ENCODE measurements at regions not wholly inside any gene's neighbourhood (a gene's known extent, or its start where the extent isn't known, plus 50 kb on each side); places are given as distances from the start of the nearest gene placed in this dataset.

GRCh38 chr13:39233519-39233918 lies 195.3 kb downstream of the NHLRC3 start:
- no peak for DNase-seq (ENCODE audit: low spot score)

- DNase-seq (ENCODE audit: low spot score): no peak
These were observed 206.4 kb downstream of the NHLRC3 start for GRCh38 chr13:39244561-39245230.

- DNase-seq (ENCODE audit: low spot score): no peak
These were observed 207.4 kb downstream of the NHLRC3 start for GRCh38 chr13:39245688-39246087.

DNA sequence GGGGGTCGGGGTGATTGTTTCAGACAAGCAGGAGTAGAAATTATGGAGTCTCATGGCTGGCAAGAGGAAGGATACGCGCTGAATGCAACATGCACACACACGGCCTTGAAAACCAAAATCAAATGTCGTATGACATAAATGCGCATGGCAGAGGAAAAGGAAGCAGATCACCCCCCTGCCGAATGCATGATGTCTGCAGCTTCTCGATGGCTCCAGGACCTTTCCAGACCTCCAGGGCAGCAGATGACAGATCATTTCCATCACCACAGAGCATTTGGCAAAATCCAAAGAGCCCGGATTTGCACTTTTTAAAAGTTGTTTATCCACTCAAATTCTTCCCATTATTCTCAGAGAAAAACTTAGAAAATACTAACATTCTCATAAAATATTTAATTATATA lies 211.7 kb downstream of the NHLRC3 start:
- no peak for DNase-seq (ENCODE audit: low spot score)

GRCh38 chr13:39250440-39250839 lies 212.2 kb downstream of the NHLRC3 start:
- DNase-seq (ENCODE audit: low spot score): no peak

DNA sequence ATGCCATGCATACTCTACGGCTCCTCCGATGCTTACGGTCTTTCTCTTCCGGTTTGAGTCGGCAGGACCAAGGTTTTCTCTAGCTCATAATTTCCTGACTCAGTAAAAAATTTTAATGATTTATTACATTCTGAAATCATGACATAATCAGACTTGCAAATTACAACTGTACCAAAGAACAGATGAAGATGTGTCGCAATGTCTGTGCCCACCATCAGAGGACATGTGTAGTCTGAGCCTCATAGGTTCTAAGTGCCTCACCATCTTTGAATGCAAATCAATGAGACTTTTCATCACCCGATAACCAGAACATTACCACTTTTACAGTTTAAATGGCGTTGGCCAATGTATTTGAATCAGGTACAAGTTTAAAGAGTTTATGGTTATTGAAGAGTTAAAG lies 213.1 kb downstream of the NHLRC3 start:
- no peak for DNase-seq (ENCODE audit: low spot score)

- no peak for DNase-seq (ENCODE audit: low spot score)
These were observed 215.5 kb downstream of the NHLRC3 start for GRCh38 chr13:39253774-39254173.

DNA sequence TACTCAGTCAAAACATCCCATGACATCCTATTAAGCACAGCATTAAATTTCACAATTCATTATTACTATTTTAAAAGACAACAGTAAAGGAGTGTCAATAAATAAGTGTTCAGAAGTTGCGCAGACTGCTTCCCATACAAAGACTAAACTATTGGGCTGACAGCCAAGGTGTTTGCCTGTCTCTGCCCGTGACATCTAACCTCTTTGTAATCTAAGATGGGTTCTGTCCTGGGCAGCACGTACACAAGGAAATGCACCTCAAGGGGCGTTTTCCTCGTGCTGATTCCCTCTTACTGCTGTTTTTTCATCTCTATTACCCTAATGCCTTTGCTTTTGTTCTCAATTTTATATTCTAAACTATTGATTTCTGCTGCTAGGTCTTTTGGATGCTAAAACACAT lies 216.3 kb downstream of the NHLRC3 start:
- no peak for DNase-seq (ENCODE audit: low spot score)

GRCh38 chr13:39257642-39258041 lies 219.4 kb downstream of the NHLRC3 start:
- DNase-seq (ENCODE audit: low spot score): no peak

DNA sequence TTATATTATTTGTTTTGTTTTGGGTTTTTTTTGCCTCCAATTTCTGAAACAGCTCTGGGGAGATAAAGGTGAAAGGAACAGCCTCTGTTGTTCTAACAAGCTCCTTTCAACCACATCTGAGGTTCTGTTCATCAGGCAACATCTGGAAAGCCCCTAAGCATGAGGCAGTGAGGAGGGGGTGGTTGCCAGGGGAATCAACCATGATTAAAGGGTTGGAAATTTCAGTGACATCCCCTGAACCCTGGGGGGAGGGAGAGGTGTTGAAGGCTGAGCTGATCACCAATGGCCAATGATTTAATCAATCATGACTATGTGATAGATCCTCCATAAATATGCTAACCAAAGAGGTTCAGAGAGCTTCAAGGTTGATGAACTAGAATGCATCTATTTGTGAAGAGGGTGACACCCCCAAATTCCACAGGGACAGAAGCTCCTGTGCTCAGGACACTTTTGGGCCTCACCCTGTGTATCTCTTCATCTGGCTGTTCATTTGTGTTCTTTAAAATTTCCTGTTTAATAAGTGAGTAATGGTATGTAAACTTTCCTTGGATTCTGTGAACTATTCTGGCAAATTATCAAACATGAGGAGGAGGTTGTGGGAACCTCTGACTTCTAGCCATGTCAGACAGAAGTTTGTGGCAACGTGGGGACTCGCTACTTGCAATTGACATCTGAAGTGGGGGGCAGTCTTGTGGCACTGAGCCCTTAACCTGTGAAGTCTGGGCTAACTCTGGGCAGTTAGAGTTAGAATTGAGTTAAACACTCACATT lies 221.3 kb downstream of the NHLRC3 start:
- no peak for DNase-seq (ENCODE audit: low spot score)

DNA sequence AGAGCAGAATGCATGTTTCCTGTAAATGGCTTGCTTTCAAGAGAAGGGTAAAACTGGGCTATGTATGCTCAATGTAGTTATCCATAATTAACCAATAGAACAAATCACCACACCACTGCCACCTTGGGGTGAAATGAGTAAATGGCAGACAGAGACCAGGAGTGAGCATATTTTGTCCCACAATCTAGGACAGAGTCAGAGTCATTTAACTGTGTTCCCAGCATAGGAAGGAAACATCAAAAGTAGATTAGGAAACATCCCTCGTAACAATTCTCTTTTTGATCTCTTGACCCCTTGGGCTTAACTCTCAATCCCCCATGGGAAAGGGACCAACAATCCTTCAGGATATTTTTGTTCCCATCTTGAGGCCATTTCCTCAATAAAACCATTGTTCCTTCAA lies 224.8 kb downstream of the NHLRC3 start:
- peak; percentile 6 for DNase-seq (ENCODE audit: low spot score)

DNA sequence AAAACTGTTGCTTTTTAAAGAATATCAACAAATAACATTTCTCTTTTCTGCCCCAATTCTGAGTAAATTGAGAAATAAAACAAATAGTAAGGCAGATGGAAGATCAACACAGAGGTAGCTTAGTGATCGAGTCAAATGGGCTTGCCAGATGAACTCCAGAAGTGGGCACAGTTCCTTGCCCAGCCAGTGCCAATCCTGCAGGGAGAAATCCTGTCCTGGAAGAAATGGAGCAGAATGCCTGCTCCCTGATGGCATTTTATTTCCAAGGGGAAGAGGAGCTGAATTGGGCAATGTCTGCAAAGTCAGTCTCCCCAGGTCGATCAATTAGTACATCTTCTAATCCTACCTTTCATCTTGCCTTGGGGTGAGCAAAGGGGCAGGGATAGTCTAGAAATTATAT lies 225.3 kb downstream of the NHLRC3 start:
- DNase-seq (ENCODE audit: low spot score): no peak

- DNase-seq (ENCODE audit: low spot score): no peak
These were observed 228.2 kb downstream of the NHLRC3 start for GRCh38 chr13:39266426-39266825.

- no peak for DNase-seq (ENCODE audit: low spot score)
These were observed 230.1 kb downstream of the NHLRC3 start for GRCh38 chr13:39268398-39268797.

- no peak for DNase-seq (ENCODE audit: low spot score)
These were observed 230.7 kb downstream of the NHLRC3 start for GRCh38 chr13:39269004-39269403.

DNA sequence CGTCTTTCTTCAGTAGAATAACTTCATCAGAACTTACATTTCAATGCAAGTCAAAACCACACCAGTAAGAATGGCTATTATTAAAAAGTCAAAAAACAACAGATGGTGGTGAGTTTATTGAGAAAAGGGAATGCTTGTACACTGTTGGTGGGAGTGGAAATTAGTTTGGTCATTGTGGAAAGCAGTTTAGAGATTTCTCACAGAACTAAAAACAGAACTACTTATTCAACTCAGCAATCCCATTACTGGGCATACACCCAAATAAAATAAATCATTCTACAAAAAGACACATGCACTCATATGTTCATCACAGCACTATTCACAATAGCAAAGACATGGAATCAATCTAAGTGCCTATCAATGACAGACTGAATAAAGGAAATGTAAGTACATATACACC lies 231.2 kb downstream of the NHLRC3 start:
- no peak for DNase-seq (ENCODE audit: low spot score)

DNA sequence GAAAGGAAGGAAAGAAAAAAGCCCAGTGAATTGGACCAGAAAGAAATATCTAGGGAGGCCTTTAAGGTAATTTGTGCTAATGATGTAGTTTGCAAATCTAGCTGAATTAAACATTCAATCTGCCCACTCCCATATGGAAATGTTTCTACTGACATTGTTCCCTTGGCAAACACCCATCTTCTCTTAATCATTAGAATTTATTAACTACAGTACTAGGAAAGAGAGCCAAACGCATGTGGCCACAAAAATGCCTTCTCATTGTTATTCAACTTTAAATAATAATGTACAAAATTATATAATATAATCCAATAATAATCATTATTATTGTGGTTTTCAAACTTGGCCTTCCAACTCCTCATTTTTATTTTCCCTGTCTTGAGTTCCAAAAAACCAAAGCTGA lies 234.7 kb downstream of the NHLRC3 start:
- DNase-seq (ENCODE audit: low spot score): no peak

DNA sequence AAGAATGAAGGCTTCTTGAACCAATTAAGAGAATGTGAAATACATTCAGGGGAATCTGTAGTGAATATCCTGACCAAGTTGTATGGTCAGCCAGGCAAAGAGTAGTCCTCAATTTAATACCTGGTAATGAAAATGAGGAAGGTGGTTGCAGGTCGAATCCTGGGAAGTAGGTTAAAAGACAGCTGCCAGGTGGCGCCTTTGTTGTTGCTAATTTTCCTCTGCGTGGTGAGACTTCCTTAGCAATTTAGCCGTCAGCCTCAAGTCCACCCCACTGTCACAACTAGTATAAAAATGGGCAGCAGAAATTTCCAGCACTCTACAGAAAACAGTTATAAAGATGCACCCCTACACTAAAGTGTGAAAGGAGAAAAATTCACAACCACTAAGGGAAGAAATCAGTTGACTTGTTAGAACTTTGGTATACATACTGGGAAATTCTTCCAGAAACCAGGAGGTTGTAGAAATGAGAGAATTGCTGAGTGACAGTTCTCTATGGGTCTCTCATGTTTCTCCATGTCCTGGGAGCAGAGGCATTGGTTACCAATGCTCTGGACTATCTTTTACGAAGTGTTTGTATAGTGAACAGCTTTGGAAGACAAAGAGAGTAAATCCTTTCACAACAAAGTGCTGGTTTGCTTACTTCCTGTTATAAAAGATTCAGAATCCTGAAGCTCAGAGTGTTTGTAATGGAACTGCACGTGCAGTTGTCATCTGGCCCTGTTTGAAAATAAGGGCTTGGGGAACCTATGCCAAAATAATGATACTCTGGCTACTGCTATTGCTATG lies 235.9 kb downstream of the NHLRC3 start:
- no peak for DNase-seq (ENCODE audit: low spot score)

DNA sequence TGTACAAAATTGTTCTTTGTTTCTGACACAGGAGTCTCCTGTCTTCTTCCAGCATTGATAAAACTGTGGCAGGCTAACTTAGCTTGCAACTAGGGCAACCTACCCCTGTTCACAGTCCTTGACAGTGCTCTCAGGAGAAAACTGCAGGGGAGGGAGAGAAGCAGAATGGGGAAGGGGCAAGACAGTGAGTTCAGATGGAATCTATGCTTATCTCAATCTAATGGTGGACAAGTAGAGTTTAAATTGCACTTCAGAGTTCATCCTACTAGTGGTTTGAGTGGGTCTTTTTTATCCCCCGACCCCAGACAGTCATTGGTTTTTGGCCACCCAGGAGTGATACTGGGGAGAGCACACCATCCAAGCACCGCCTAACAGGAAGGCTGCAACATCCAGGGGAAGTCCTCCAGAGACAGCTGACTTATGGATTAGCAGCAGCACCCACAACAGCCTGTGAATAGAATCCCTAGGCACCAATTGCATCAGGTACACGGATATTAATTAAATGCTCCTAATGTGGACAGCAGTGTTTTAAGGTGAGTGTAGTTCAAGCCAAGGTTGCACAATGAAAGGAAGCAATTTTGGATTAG lies 236.6 kb downstream of the NHLRC3 start:
- no peak for DNase-seq (ENCODE audit: low spot score)

GRCh38 chr13:39279077-39279476 lies 240.8 kb downstream of the NHLRC3 start:
- no peak for DNase-seq (ENCODE audit: low spot score)

GRCh38 chr13:39281539-39282150 lies 243.4 kb downstream of the NHLRC3 start:
- DNase-seq (ENCODE audit: low spot score): no peak

- no peak for DNase-seq (ENCODE audit: low spot score)
These were observed 244.2 kb downstream of the NHLRC3 start for GRCh38 chr13:39282400-39282972.
